Esophagus mucosa (tissue), 1 donor: ENCODE measurements at regions not wholly inside any gene's neighbourhood (a gene's known extent, or its start where the extent isn't known, plus 50 kb on each side); places are given as distances from the start of the nearest gene placed in this dataset.
"Not testable (repeated sequence)": the region's sequence is repeated elsewhere in the genome, so short reads cannot be mapped to it uniquely, and the experiment has no call there.

Experiments
- ATAC-seq: fragments of 200-7000 bp; cut with Tn5 transposase; one replicate; pipeline ENCODE4 v1.9.1; 2020
- donor health status: DM: yes; HTN: yes; CAD: no.

GRCh38 chr1:29631836-29632805, 395.8 kb downstream of the PTPRU start:
- ATAC-seq: no peak

GRCh38 chr1:29631361-29631760, 395.0 kb downstream of the PTPRU start:
- no peak for ATAC-seq

GRCh38 chr1:29630756-29631155, 394.4 kb downstream of the PTPRU start:
- no peak for ATAC-seq

- no peak for ATAC-seq
Observed at GRCh38 chr1:29629814-29630516, 393.6 kb downstream of the PTPRU start.

- no peak for ATAC-seq
Observed at GRCh38 chr1:29629401-29629800, 393.1 kb downstream of the PTPRU start.

- no peak for ATAC-seq
Observed at GRCh38 chr1:29628190-29628589, 391.9 kb downstream of the PTPRU start.

- no peak for ATAC-seq
Observed at GRCh38 chr1:29626726-29627125, 390.4 kb downstream of the PTPRU start.

GRCh38 chr1:29626066-29626465, 389.7 kb downstream of the PTPRU start:
- ATAC-seq: no peak

GRCh38 chr1:29625084-29625420, 388.7 kb downstream of the PTPRU start:
- no peak for ATAC-seq

GRCh38 chr1:29624320-29625083, 388.2 kb downstream of the PTPRU start:
- peak; percentile 55 for ATAC-seq

GRCh38 chr1:29623501-29623900, 387.2 kb downstream of the PTPRU start:
- ATAC-seq: no peak

GRCh38 chr1:29621826-29622435, 385.6 kb downstream of the PTPRU start:
- ATAC-seq: no peak

GRCh38 chr1:29620631-29621030, 384.3 kb downstream of the PTPRU start:
- no peak for ATAC-seq

GRCh38 chr1:29607236-29607635, 370.9 kb downstream of the PTPRU start:
- no peak for ATAC-seq

- not testable (repeated sequence) for ATAC-seq
Observed at GRCh38 chr1:29604796-29605195, 368.5 kb downstream of the PTPRU start.

- no peak for ATAC-seq
Observed at GRCh38 chr1:29603622-29604021, 367.3 kb downstream of the PTPRU start.

GRCh38 chr1:29602203-29602602, 365.9 kb downstream of the PTPRU start:
- no peak for ATAC-seq

- no peak for ATAC-seq
Observed at GRCh38 chr1:29601021-29601420, 364.7 kb downstream of the PTPRU start.

GRCh38 chr1:29599826-29600225, 363.5 kb downstream of the PTPRU start:
- no peak for ATAC-seq

- ATAC-seq: no peak
Observed at GRCh38 chr1:29599071-29599470, 362.7 kb downstream of the PTPRU start.

- ATAC-seq: no peak
Observed at GRCh38 chr1:29597861-29598260, 361.5 kb downstream of the PTPRU start.

GRCh38 chr1:29593601-29594382, 357.5 kb downstream of the PTPRU start:
- no peak for ATAC-seq
